ENCODE measurements at regions not wholly inside any gene's neighbourhood (a gene's known extent, or its start where the extent isn't known, plus 50 kb on each side); places are given as distances from the start of the nearest gene placed in this dataset.

GRCh38 chr5:98060148-98060547 is 713.3 kb upstream of the RGMB start:
- DNase-seq: no peak

GRCh38 chr5:98064118-98064685 is 709.3 kb upstream of the RGMB start:
- DNase-seq: no peak

- no peak for DNase-seq
Measured at GRCh38 chr5:98065261-98065909, 708.1 kb upstream of the RGMB start.

- DNase-seq: no peak
Measured at GRCh38 chr5:98066910-98067309, 706.6 kb upstream of the RGMB start.

- DNase-seq: no peak
Measured at GRCh38 chr5:98069876-98070512, 703.5 kb upstream of the RGMB start.

GRCh38 chr5:98072921-98073320 is 700.5 kb upstream of the RGMB start:
- DNase-seq: no peak

- DNase-seq: no peak
Measured at GRCh38 chr5:98076501-98076900, 697.0 kb upstream of the RGMB start.

GRCh38 chr5:98085593-98085992 is 687.9 kb upstream of the RGMB start:
- no peak for DNase-seq

- DNase-seq: no peak
Measured at GRCh38 chr5:98095072-98095471, 678.4 kb upstream of the RGMB start.

GRCh38 chr5:98096155-98096554 is 677.3 kb upstream of the RGMB start:
- no peak for DNase-seq

- DNase-seq: no peak
Measured at GRCh38 chr5:98099448-98100105, 673.9 kb upstream of the RGMB start.

- no peak for DNase-seq
Measured at GRCh38 chr5:98101131-98101530, 672.3 kb upstream of the RGMB start.

- no peak for DNase-seq
Measured at GRCh38 chr5:98102936-98103335, 670.5 kb upstream of the RGMB start.

- no peak for DNase-seq
Measured at GRCh38 chr5:98103807-98104206, 669.7 kb upstream of the RGMB start.

- no peak for DNase-seq
Measured at GRCh38 chr5:98104454-98105188, 668.8 kb upstream of the RGMB start.

- DNase-seq: no peak
Measured at GRCh38 chr5:98105681-98106080, 667.8 kb upstream of the RGMB start.

GRCh38 chr5:98106116-98107031 is 667.1 kb upstream of the RGMB start:
- DNase-seq: peak; percentile 58

- no peak for DNase-seq
Measured at GRCh38 chr5:98108497-98108896, 665.0 kb upstream of the RGMB start.

- DNase-seq: no peak
Measured at GRCh38 chr5:98109561-98110006, 663.9 kb upstream of the RGMB start.

GRCh38 chr5:98110282-98110691 is 663.2 kb upstream of the RGMB start:
- DNase-seq: peak; percentile 26

- no peak for DNase-seq
Measured at GRCh38 chr5:98110791-98111190, 662.7 kb upstream of the RGMB start.
